OCI-LY7 (cell line): ENCODE measurements at regions not wholly inside any gene's neighbourhood (a gene's known extent, or its start where the extent isn't known, plus 50 kb on each side); places are given as distances from the start of the nearest gene placed in this dataset.

Experiments used
- CTCF ChIP-seq: fragments of 200-600 bp; sonication (generic); conservative IDR thresholded peaks from 2 replicates; pipeline ENCODE4 v1.5.1; 2014; ENCODE audit warnings: mild to moderate bottlenecking, antibody characterized with exemption, low read length, moderate library complexity, mixed read lengths
- EZH2phosphoT487 ChIP-seq: fragments of 200-600 bp; sonication (generic); IDR thresholded peaks from 2 replicates; pipeline ENCODE4 v1.6.1; 2018; ENCODE audit warnings: low read depth, borderline replicate concordance, mild to moderate bottlenecking, mixed run types, antibody characterized with exemption, low read length, moderate library complexity, mixed read lengths

GRCh38 chr5:96243203-96243602, 189.8 kb downstream of the PCSK1 start:
- TF ChIP-seq CTCF (no peak), EZH2phosphoT487 (no peak)
